SK-N-SH treated with all-trans-retinoic acid at 6 μM for 48 hours (cell line): ENCODE measurements at regions not wholly inside any gene's neighbourhood (a gene's known extent, or its start where the extent isn't known, plus 50 kb on each side); places are given as distances from the start of the nearest gene placed in this dataset.

Experiments used
- RARB ChIP-seq: fragments of 250-450 bp; sonication (Bioruptor Pico); IDR thresholded peaks from 2 replicates; pipeline ENCODE4 v1.8.0; 2021; ENCODE audit warnings: mild to moderate bottlenecking, moderate library complexity
- ZC3H10 ChIP-seq: fragments of 250-450 bp; sonication (Bioruptor Pico); IDR thresholded peaks from 2 replicates; pipeline ENCODE4 v1.5.1; 2021; ENCODE audit warnings: mild to moderate bottlenecking, moderate library complexity
- ZNF565 ChIP-seq: fragments of 450-650 bp; formaldehyde crosslinking; conservative IDR thresholded peaks from 2 replicates; pipeline ENCODE4 v1.5.0; 2020; ENCODE audit warnings: low read depth, mild to moderate bottlenecking, moderate library complexity
- TF ChIP-seq, protein P1 (sequence below): fragments of 250-450 bp; sonication (Bioruptor Pico); IDR thresholded peaks from 2 replicates; pipeline ENCODE4 v1.5.1; 2021; ENCODE audit warnings: mild to moderate bottlenecking, moderate library complexity

DNA sequence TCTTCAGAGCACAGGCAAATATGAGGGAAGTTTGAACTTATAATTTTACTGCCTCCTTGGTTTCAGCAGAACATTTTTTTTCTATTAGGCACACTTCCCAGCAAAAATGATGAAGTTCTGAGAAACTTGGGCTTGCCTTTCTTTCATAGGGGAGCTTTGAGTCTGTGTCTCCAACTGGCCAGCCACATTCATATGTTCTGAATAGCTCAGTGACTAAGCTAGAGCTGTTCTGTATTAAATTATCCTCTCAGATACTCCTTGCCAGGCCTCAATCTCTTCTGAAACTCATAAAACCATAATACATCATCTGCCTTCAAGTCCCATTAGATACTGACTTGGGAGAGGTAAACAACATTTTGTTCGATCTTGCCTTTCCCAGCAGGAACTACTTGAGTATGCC, 476.5 kb downstream of the GPAM start:
- TF ChIP-seq ZC3H10 (CRISPR knock-in tag) = no peak
- TF ChIP-seq, protein P1, sequence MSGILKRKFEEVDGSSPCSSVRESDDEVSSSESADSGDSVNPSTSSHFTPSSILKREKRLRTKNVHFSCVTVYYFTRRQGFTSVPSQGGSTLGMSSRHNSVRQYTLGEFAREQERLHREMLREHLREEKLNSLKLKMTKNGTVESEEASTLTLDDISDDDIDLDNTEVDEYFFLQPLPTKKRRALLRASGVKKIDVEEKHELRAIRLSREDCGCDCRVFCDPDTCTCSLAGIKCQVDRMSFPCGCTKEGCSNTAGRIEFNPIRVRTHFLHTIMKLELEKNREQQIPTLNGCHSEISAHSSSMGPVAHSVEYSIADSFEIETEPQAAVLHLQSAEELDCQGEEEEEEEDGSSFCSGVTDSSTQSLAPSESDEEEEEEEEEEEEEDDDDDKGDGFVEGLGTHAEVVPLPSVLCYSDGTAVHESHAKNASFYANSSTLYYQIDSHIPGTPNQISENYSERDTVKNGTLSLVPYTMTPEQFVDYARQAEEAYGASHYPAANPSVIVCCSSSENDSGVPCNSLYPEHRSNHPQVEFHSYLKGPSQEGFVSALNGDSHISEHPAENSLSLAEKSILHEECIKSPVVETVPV (CRISPR knock-in tag) = no peak
- TF ChIP-seq RARB (CRISPR knock-in tag) = no peak
- TF ChIP-seq ZNF565 = no peak
